ENCODE measurements at regions not wholly inside any gene's neighbourhood (a gene's known extent, or its start where the extent isn't known, plus 50 kb on each side); places are given as distances from the start of the nearest gene placed in this dataset.
"Not testable (repeated sequence)": the region's sequence is repeated elsewhere in the genome, so short reads cannot be mapped to it uniquely, and the experiment has no call there.

DNA sequence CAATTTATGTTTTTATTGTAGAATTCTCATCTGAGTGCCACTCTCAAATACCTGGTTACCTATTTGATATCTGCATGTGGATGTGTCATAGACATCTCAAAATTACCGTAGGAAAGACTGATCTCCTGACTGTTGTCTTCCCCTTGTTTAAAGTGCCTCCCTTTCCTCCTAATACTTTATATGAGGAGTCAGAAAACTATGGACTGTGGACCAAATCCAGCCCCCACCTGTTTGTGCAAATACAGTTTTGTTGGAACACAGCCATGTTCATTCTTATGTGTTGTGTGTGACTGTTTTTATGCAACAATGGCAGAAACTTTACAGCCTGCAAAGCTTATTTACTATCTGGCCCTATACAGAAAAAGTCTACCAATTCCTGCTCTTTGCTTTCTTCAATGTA, 150.6 kb downstream of the NBPF8 start:
- TF ChIP-seq, protein P1, sequence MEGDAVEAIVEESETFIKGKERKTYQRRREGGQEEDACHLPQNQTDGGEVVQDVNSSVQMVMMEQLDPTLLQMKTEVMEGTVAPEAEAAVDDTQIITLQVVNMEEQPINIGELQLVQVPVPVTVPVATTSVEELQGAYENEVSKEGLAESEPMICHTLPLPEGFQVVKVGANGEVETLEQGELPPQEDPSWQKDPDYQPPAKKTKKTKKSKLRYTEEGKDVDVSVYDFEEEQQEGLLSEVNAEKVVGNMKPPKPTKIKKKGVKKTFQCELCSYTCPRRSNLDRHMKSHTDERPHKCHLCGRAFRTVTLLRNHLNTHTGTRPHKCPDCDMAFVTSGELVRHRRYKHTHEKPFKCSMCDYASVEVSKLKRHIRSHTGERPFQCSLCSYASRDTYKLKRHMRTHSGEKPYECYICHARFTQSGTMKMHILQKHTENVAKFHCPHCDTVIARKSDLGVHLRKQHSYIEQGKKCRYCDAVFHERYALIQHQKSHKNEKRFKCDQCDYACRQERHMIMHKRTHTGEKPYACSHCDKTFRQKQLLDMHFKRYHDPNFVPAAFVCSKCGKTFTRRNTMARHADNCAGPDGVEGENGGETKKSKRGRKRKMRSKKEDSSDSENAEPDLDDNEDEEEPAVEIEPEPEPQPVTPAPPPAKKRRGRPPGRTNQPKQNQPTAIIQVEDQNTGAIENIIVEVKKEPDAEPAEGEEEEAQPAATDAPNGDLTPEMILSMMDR (IDR thresholded peaks at IDR 0.05) = not testable (repeated sequence)
- TF ChIP-seq POLR2A (IDR thresholded peaks at IDR 0.05) = not testable (repeated sequence)

Data from suprapubic skin (tissue), 3 donors.